PC-3 (cell line): ENCODE measurements at regions not wholly inside any gene's neighbourhood (a gene's known extent, or its start where the extent isn't known, plus 50 kb on each side); places are given as distances from the start of the nearest gene placed in this dataset.
"Not testable (repeated sequence)": the region's sequence is repeated elsewhere in the genome, so short reads cannot be mapped to it uniquely, and the experiment has no call there.

Experiments used
- ATAC-seq: fragments of 200-7000 bp; cut with Tn5 transposase; 2 replicates; pipeline ENCODE4 v1.9.1; 2020; ENCODE audit warnings: mild to moderate bottlenecking, moderate library complexity
- BruUV-seq: library from RNA; stranded (reverse); fragments of 400-500 nt; replicated peaks from 2 replicates; lab custom pipeline; 2021; lab: Mats Ljungman, UMichigan
- CTCF ChIA-PET: fragments of 300-600 bp; sonication (Branson Sonifier 250); formaldehyde crosslinking; loops from one replicate; lab custom pipeline; 2022; ENCODE audit warnings: antibody characterized with exemption; lab: Charles Lee
- POLR2A ChIA-PET: fragments of 300-600 bp; sonication (Branson Sonifier 250); formaldehyde crosslinking; loops from one replicate; lab custom pipeline; 2022; ENCODE audit warnings: antibody characterized with exemption; ENCODE audit not compliant: unreplicated experiment; lab: Charles Lee
- DNase-seq: peaks from one replicate; pipeline ENCODE4 v3.0.0-alpha.2; 2015
- H2AFZ ChIP-seq: fragments of 300-600 bp; sonication (generic); 2 replicates; pipeline ENCODE4 v1.6.0; 2016; ENCODE audit warnings: antibody characterized with exemption, low read length
- H3F3A ChIP-seq: fragments of 300-600 bp; sonication (generic); one replicate; pipeline ENCODE4 v1.6.0; 2017; ENCODE audit warnings: antibody characterized with exemption, low read length, control low read depth, mild to moderate bottlenecking; ENCODE audit not compliant: unreplicated experiment
- H3K27ac ChIP-seq: fragments of 300-600 bp; sonication (generic); 2 replicates; pipeline ENCODE4 v1.5.1; 2016; ENCODE audit warnings: mild to moderate bottlenecking, low read length
- H3K27me3 ChIP-seq: fragments of 300-600 bp; sonication (generic); 2 replicates; pipeline ENCODE4 v1.6.1; 2016; ENCODE audit warnings: low read length, mixed read lengths
- H3K36me3 ChIP-seq: fragments of 300-600 bp; sonication (generic); 2 replicates; pipeline ENCODE4 v1.6.1; 2016; ENCODE audit warnings: low read depth, mixed run types, low read length, mixed read lengths
- H3K4me1 ChIP-seq: fragments of 300-600 bp; sonication (generic); 2 replicates; pipeline ENCODE4 v1.5.1; 2016; ENCODE audit warnings: low read length; ENCODE audit not compliant: insufficient read depth
- H3K4me2 ChIP-seq: fragments of 300-600 bp; sonication (generic); 2 replicates; pipeline ENCODE4 v1.6.0; 2016; ENCODE audit warnings: low read length
- H3K4me3 ChIP-seq: fragments of 300-600 bp; sonication (generic); 2 replicates; pipeline ENCODE4 v1.5.1; 2016; ENCODE audit warnings: mild to moderate bottlenecking, low read length, mixed read lengths
- H3K79me2 ChIP-seq: fragments of 300-600 bp; sonication (generic); 2 replicates; pipeline ENCODE4 v1.6.1; 2017; ENCODE audit warnings: low read length, mixed read lengths
- H3K9ac ChIP-seq: fragments of 300-600 bp; sonication (generic); 2 replicates; pipeline ENCODE4 v1.6.0; 2016; ENCODE audit warnings: mild to moderate bottlenecking, low read length
- H3K9me2 ChIP-seq: fragments of 300-600 bp; sonication (generic); replicated peaks from 2 replicates; pipeline ENCODE4 v1.6.1; 2016; ENCODE audit warnings: mixed run types, low read length, mixed read lengths
- H3K9me3 ChIP-seq: fragments of 300-600 bp; sonication (generic); 2 replicates; pipeline ENCODE4 v1.6.1; 2016; ENCODE audit warnings: low read length, mixed read lengths
- H4K20me1 ChIP-seq: fragments of 300-600 bp; sonication (generic); 2 replicates; pipeline ENCODE4 v1.6.1; 2016; ENCODE audit warnings: low read length, mixed read lengths
- CTCF ChIP-seq: fragments of 300-600 bp; sonication (generic); conservative IDR thresholded peaks from 2 replicates; pipeline ENCODE4 v1.5.1; 2017; ENCODE audit warnings: antibody characterized with exemption, low read depth, mild to moderate bottlenecking, low read length
- EZH2 ChIP-seq: fragments of 300-600 bp; sonication (generic); IDR thresholded peaks from one replicate; pipeline ENCODE4 v1.6.1; 2017; ENCODE audit warnings: antibody characterized with exemption, mild to moderate bottlenecking, low read length; ENCODE audit not compliant: unreplicated experiment
- EZH2phosphoT487 ChIP-seq: fragments of 300-600 bp; sonication (generic); IDR thresholded peaks from 2 replicates; pipeline ENCODE4 v1.6.1; 2018; ENCODE audit warnings: mild to moderate bottlenecking, antibody characterized with exemption, low read length, borderline replicate concordance
- intact Hi-C: fragments of 100-400 bp; cut with micrococcal nuclease; formaldehyde crosslinking; loops from 2 replicates; pipeline ENCODE4 v1.9.0; 2023

- ChIA-PET POLR2A (no interaction called here), CTCF (no interaction called here)
Observed at GRCh38 chr2:186927185-186927866, 78.4 kb upstream of the ZSWIM2 start.

GRCh38 chr2:186925514-186925913 is 76.5 kb upstream of the ZSWIM2 start:
- Histone ChIP-seq H3K27ac (no peak overlapping the region), H3K9ac (no peak overlapping the region), H2AFZ (no peak overlapping the region), H3K4me2 (no peak overlapping the region), H3K27me3 (no peaks in the 10 kb centered on the region), H3F3A (no peaks in the 10 kb centered on the region), H3K4me3 (no peak overlapping the region), H4K20me1 (no peaks in the 10 kb centered on the region), H3K9me2 (no peaks in the 10 kb centered on the region), H3K79me2 (no peaks in the 10 kb centered on the region), H3K9me3 (no peaks in the 10 kb centered on the region), H3K4me1 (no peaks in the 10 kb centered on the region), H3K36me3 (no peaks in the 10 kb centered on the region)
- no peak for ATAC-seq
- BruUV-seq, result no TSS peak
- TF ChIP-seq EZH2, result no peak
- no peak for TF ChIP-seq EZH2phosphoT487
- no peak for TF ChIP-seq CTCF
- DNase-seq, result no peak
- ChIA-PET POLR2A (no interaction called here), CTCF (no interaction called here)
- intact Hi-C loops, result no loop called here

More at GRCh38 chr2:186927185-186927866, 78.4 kb upstream of the ZSWIM2 start:
- Histone ChIP-seq H3K4me3 (no peak overlapping the region), H2AFZ (no peak overlapping the region), H3K9me3 (no peaks in the 10 kb centered on the region), H3K4me2 (no peak overlapping the region), H3K9me2 (no peaks in the 10 kb centered on the region), H3K27me3 (no peaks in the 10 kb centered on the region), H3K27ac (no peak overlapping the region), H3K79me2 (no peaks in the 10 kb centered on the region), H3K4me1 (no peaks in the 10 kb centered on the region), H4K20me1 (no peaks in the 10 kb centered on the region), H3F3A (no peaks in the 10 kb centered on the region), H3K36me3 (no peaks in the 10 kb centered on the region), H3K9ac (no peak overlapping the region)
- intact Hi-C loops, result no loop called here
- DNase-seq (no peak), ATAC-seq (no peak)
- TF ChIP-seq EZH2 (no peak), EZH2phosphoT487 (no peak), CTCF (no peak)
- BruUV-seq, result no TSS peak

DNA sequence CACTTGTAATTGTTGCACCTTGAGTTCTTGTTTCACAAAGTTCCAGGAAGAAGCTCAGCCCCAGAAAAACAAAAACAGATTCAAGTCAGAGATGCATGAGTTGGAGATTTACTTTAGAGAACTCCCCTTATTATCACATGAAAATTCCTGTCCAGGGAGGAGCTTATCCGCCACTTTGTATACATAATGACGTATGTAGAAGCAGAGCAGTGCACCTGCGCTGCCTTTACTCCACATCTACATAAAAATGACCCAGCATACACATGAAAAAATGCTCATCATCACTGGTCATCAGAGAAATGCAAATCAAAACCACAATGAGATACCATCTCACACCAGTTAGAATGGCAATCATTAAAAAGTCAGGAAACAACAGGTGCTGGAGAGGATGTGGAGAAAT is 73.3 kb upstream of the ZSWIM2 start:
- H3K9ac ChIP-seq, H3K9me3 ChIP-seq, ATAC-seq, H3K79me2 ChIP-seq, H4K20me1 ChIP-seq, H3K9me2 ChIP-seq, H3F3A ChIP-seq, H3K4me3 ChIP-seq, H3K4me1 ChIP-seq, CTCF ChIA-PET, H2AFZ ChIP-seq, H3K36me3 ChIP-seq, H3K27me3 ChIP-seq, H3K27ac ChIP-seq, intact Hi-C loops, BruUV-seq, H3K4me2 ChIP-seq, DNase-seq: not testable (repeated sequence)
- POLR2A ChIA-PET, result interaction anchor here (0.6 kb wide), 1 partner anchor 478 kb away, joined by 3 read pairs; no protein-coding TSS in a partner anchor
